ENCODE measurements at regions not wholly inside any gene's neighbourhood (a gene's known extent, or its start where the extent isn't known, plus 50 kb on each side); places are given as distances from the start of the nearest gene placed in this dataset.

GRCh38 chr5:52685566-52685965 lies 102.2 kb upstream of the ITGA1 start:
- H3K9me3 Mint-ChIP-seq = no peaks in the 10 kb centered on the region
- H3K36me3 Mint-ChIP-seq (ENCODE audit: low read depth) = no peaks in the 10 kb centered on the region
- H3K27ac Mint-ChIP-seq = no peak overlapping the region
- no peak for TF ChIP-seq CTCF (IDR thresholded peaks at IDR 0.05)
- no peaks in the 10 kb centered on the region for H3K27me3 Mint-ChIP-seq (ENCODE audit: low read depth, poor library complexity)
- DNase-seq = no peak
- no peak overlapping the region for H3K4me3 Mint-ChIP-seq
- H3K4me1 Mint-ChIP-seq = no peaks in the 10 kb centered on the region

GRCh38 chr5:52685971-52686370 lies 101.7 kb upstream of the ITGA1 start:
- no peak for DNase-seq
- Mint-ChIP-seq H3K36me3 (ENCODE audit: low read depth) (no peaks in the 10 kb centered on the region), H3K4me3 (no peak overlapping the region), H3K9me3 (no peaks in the 10 kb centered on the region), H3K27ac (no peak overlapping the region), H3K4me1 (no peaks in the 10 kb centered on the region), H3K27me3 (ENCODE audit: low read depth, poor library complexity) (no peaks in the 10 kb centered on the region)
- no peak for TF ChIP-seq CTCF (IDR thresholded peaks at IDR 0.05)

GRCh38 chr5:52690236-52690768 lies 97.4 kb upstream of the ITGA1 start:
- no peak overlapping the region for H3K4me3 Mint-ChIP-seq
- H3K27ac Mint-ChIP-seq = no peak overlapping the region
- no peak for DNase-seq
- H3K27me3 Mint-ChIP-seq (ENCODE audit: low read depth, poor library complexity) = no peaks in the 10 kb centered on the region
- H3K36me3 Mint-ChIP-seq (ENCODE audit: low read depth) = no peaks in the 10 kb centered on the region
- H3K4me1 Mint-ChIP-seq = peaks cover 7% of the 10 kb centered on the region
- TF ChIP-seq CTCF (IDR thresholded peaks at IDR 0.05) = no peak
- no peaks in the 10 kb centered on the region for H3K9me3 Mint-ChIP-seq

- Mint-ChIP-seq H3K4me3 (no peak overlapping the region), H3K27me3 (ENCODE audit: low read depth, poor library complexity) (no peaks in the 10 kb centered on the region), H3K4me1 (peaks cover 7% of the 10 kb centered on the region), H3K9me3 (no peaks in the 10 kb centered on the region), H3K36me3 (ENCODE audit: low read depth) (no peaks in the 10 kb centered on the region), H3K27ac (no peak overlapping the region)
- no peak for TF ChIP-seq CTCF (IDR thresholded peaks at IDR 0.05)
- DNase-seq = no peak
Measured at GRCh38 chr5:52692039-52692438, 95.7 kb upstream of the ITGA1 start.

- no peak for TF ChIP-seq CTCF (IDR thresholded peaks at IDR 0.05)
- H3K27me3 Mint-ChIP-seq (ENCODE audit: low read depth, poor library complexity) = no peaks in the 10 kb centered on the region
- no peak for DNase-seq
- no peak overlapping the region for H3K27ac Mint-ChIP-seq
- H3K4me1 Mint-ChIP-seq = peaks cover 7% of the 10 kb centered on the region
- H3K4me3 Mint-ChIP-seq = no peak overlapping the region
- no peaks in the 10 kb centered on the region for H3K9me3 Mint-ChIP-seq
- no peaks in the 10 kb centered on the region for H3K36me3 Mint-ChIP-seq (ENCODE audit: low read depth)
Measured at GRCh38 chr5:52692606-52693005, 95.1 kb upstream of the ITGA1 start.

GRCh38 chr5:52693280-52693679 lies 94.4 kb upstream of the ITGA1 start:
- DNase-seq = no peak
- H3K27ac Mint-ChIP-seq = no peak overlapping the region
- peak; percentile 49 for TF ChIP-seq CTCF (IDR thresholded peaks at IDR 0.05)

More at GRCh38 chr5:52693280-52693679, 94.4 kb upstream of the ITGA1 start:
- H3K9me3 Mint-ChIP-seq = no peaks in the 10 kb centered on the region
- no peak overlapping the region for H3K4me3 Mint-ChIP-seq
- H3K27me3 Mint-ChIP-seq (ENCODE audit: low read depth, poor library complexity) = no peaks in the 10 kb centered on the region
- peaks cover 7% of the 10 kb centered on the region for H3K4me1 Mint-ChIP-seq
- H3K36me3 Mint-ChIP-seq (ENCODE audit: low read depth) = no peaks in the 10 kb centered on the region
